Progenitor cell of endocrine pancreas (in vitro differentiated cells): ENCODE measurements at regions not wholly inside any gene's neighbourhood (a gene's known extent, or its start where the extent isn't known, plus 50 kb on each side); places are given as distances from the start of the nearest gene placed in this dataset.

Experiments
- DNase-seq: peaks from one replicate; pipeline ENCODE4 v3.0.0; 2021; ENCODE audit warnings: low spot score; ENCODE audit not compliant: unreplicated experiment
- H3K27ac Mint-ChIP-seq: 2 replicates; pipeline ENCODE4 v1.8.0; 2021; ENCODE audit warnings: mild to moderate bottlenecking, moderate library complexity, mixed read lengths
- H3K27me3 Mint-ChIP-seq: 2 replicates; pipeline ENCODE4 v1.8.0; 2021; ENCODE audit warnings: mixed read lengths
- H3K36me3 Mint-ChIP-seq: 2 replicates; pipeline ENCODE4 v1.8.0; 2022; ENCODE audit warnings: mixed read lengths; ENCODE audit not compliant: insufficient read depth
- H3K4me1 Mint-ChIP-seq: 2 replicates; pipeline ENCODE4 v1.8.0; 2021; ENCODE audit warnings: low read depth, mixed read lengths
- H3K4me3 Mint-ChIP-seq: 2 replicates; pipeline ENCODE4 v1.8.0; 2021; ENCODE audit warnings: low read depth, mild to moderate bottlenecking, moderate library complexity, mixed read lengths
- H3K9me3 Mint-ChIP-seq: 2 replicates; pipeline ENCODE4 v1.8.0; 2021; ENCODE audit warnings: low read depth, mixed read lengths
- CTCF ChIP-seq: fragments of 200-600 bp; sonication (generic); IDR thresholded peaks from one replicate; pipeline ENCODE4 v1.5.0; 2021; ENCODE audit warnings: antibody characterized with exemption, mild to moderate bottlenecking; ENCODE audit not compliant: unreplicated experiment

GRCh38 chr12:23424685-23425084, 524.8 kb downstream of the SOX5 start:
- H3K9me3 Mint-ChIP-seq, result no peaks in the 10 kb centered on the region
- peaks cover 3% of the 10 kb centered on the region for H3K4me1 Mint-ChIP-seq
- no peaks in the 10 kb centered on the region for H3K27me3 Mint-ChIP-seq
- no peak overlapping the region for H3K27ac Mint-ChIP-seq
- no peaks in the 10 kb centered on the region for H3K36me3 Mint-ChIP-seq
- no peak overlapping the region for H3K4me3 Mint-ChIP-seq
- no peak for DNase-seq
- TF ChIP-seq CTCF, result no peak

- Mint-ChIP-seq H3K27ac (no peak overlapping the region), H3K4me3 (no peak overlapping the region), H3K36me3 (no peaks in the 10 kb centered on the region), H3K27me3 (no peaks in the 10 kb centered on the region), H3K9me3 (no peaks in the 10 kb centered on the region), H3K4me1 (peaks cover 7% of the 10 kb centered on the region)
- no peak for DNase-seq
- no peak for TF ChIP-seq CTCF
Measured at GRCh38 chr12:23426328-23426727, 523.1 kb downstream of the SOX5 start.

GRCh38 chr12:23428758-23429157, 520.7 kb downstream of the SOX5 start:
- Mint-ChIP-seq H3K27ac (no peak overlapping the region), H3K4me3 (no peak overlapping the region), H3K36me3 (no peaks in the 10 kb centered on the region), H3K27me3 (no peaks in the 10 kb centered on the region), H3K9me3 (no peaks in the 10 kb centered on the region), H3K4me1 (peaks cover 7% of the 10 kb centered on the region)
- no peak for TF ChIP-seq CTCF
- no peak for DNase-seq

GRCh38 chr12:23431006-23431405, 518.5 kb downstream of the SOX5 start:
- DNase-seq, result no peak
- Mint-ChIP-seq H3K36me3 (no peaks in the 10 kb centered on the region), H3K4me1 (peaks cover 4% of the 10 kb centered on the region), H3K4me3 (no peak overlapping the region), H3K27ac (no peak overlapping the region), H3K9me3 (peaks cover 3% of the 10 kb centered on the region), H3K27me3 (no peaks in the 10 kb centered on the region)
- TF ChIP-seq CTCF, result no peak

- Mint-ChIP-seq H3K36me3 (no peaks in the 10 kb centered on the region), H3K9me3 (peaks cover 3% of the 10 kb centered on the region), H3K27ac (no peak overlapping the region), H3K4me1 (peaks cover 4% of the 10 kb centered on the region), H3K4me3 (no peak overlapping the region), H3K27me3 (no peaks in the 10 kb centered on the region)
- TF ChIP-seq CTCF, result no peak
- no peak for DNase-seq
Measured at GRCh38 chr12:23433121-23433520, 516.3 kb downstream of the SOX5 start.
